Astrocyte (in vitro differentiated cells and primary cell): ENCODE measurements at regions not wholly inside any gene's neighbourhood (a gene's known extent, or its start where the extent isn't known, plus 50 kb on each side); places are given as distances from the start of the nearest gene placed in this dataset.
A peak's percentile ranks its signal among the peaks of the same experiment; 100 is the strongest.

Source experiments
- DNase-seq: peaks from one replicate; pipeline ENCODE4 v3.0.0-alpha.2; 2010; ENCODE audit warnings: low read depth
- FAIRE-seq: peaks from 2 replicates; lab custom pipeline; 2011; peaks lifted over from hg19 to GRCh38; lab: Jason Lieb, UNC
- H2AFZ ChIP-seq: 2 replicates; pipeline ENCODE4 v1.6.0; 2012; ENCODE audit warnings: low read depth, low read length, inconsistent platforms
- H3K27ac ChIP-seq: 2 replicates; pipeline ENCODE4 v1.5.1; 2011; ENCODE audit warnings: low read depth, low read length, inconsistent platforms
- H3K27me3 ChIP-seq: 2 replicates; pipeline ENCODE4 v1.6.0; 2011; ENCODE audit warnings: low read length, inconsistent platforms; ENCODE audit not compliant: insufficient read depth
- H3K36me3 ChIP-seq: 2 replicates; pipeline ENCODE4 v1.5.1; 2011; ENCODE audit warnings: low read length, inconsistent platforms; ENCODE audit not compliant: insufficient read depth
- H3K4me1 ChIP-seq: 2 replicates; pipeline ENCODE4 v1.5.1; 2011; ENCODE audit warnings: low read length, inconsistent platforms; ENCODE audit not compliant: insufficient read depth
- H3K4me2 ChIP-seq: 2 replicates; pipeline ENCODE4 v1.6.0; 2012; ENCODE audit warnings: low read length, inconsistent platforms
- H3K4me3 ChIP-seq: 2 replicates; pipeline ENCODE4 v1.5.1; 2011; ENCODE audit warnings: low read depth, mild to moderate bottlenecking, low read length, inconsistent platforms; ENCODE audit not compliant: insufficient read depth
- H3K79me2 ChIP-seq: 2 replicates; pipeline ENCODE4 v1.6.0; 2012; ENCODE audit warnings: mild to moderate bottlenecking, low read length, inconsistent platforms; ENCODE audit not compliant: insufficient read depth
- H3K9ac ChIP-seq: 2 replicates; pipeline ENCODE4 v1.6.0; 2012; ENCODE audit warnings: mild to moderate bottlenecking, low read length, inconsistent platforms
- H3K9me3 ChIP-seq: 2 replicates; pipeline ENCODE4 v1.5.1; 2012; ENCODE audit warnings: low read depth, mild to moderate bottlenecking, low read length, inconsistent platforms; ENCODE audit not compliant: insufficient read depth
- H4K20me1 ChIP-seq: 2 replicates; pipeline ENCODE4 v1.6.0; 2012; ENCODE audit warnings: low read length, inconsistent platforms; ENCODE audit not compliant: insufficient read depth
- H3K27ac Mint-ChIP-seq: one replicate; pipeline ENCODE4 v1.8.0; 2021; ENCODE audit warnings: mild to moderate bottlenecking, mixed read lengths; ENCODE audit not compliant: unreplicated experiment
- H3K27me3 Mint-ChIP-seq: one replicate; pipeline ENCODE4 v1.8.0; 2021; ENCODE audit warnings: low read depth, mixed read lengths; ENCODE audit not compliant: unreplicated experiment
- H3K36me3 Mint-ChIP-seq: one replicate; pipeline ENCODE4 v1.8.0; 2021; ENCODE audit warnings: low read depth, mixed read lengths; ENCODE audit not compliant: unreplicated experiment
- H3K4me1 Mint-ChIP-seq: one replicate; pipeline ENCODE4 v1.8.0; 2021; ENCODE audit warnings: low read depth, mixed read lengths; ENCODE audit not compliant: unreplicated experiment
- H3K4me3 Mint-ChIP-seq: one replicate; pipeline ENCODE4 v1.8.0; 2021; ENCODE audit warnings: mild to moderate bottlenecking, moderate library complexity, mixed read lengths; ENCODE audit not compliant: unreplicated experiment
- H3K9me3 Mint-ChIP-seq: one replicate; pipeline ENCODE4 v1.8.0; 2021; ENCODE audit warnings: mild to moderate bottlenecking, mixed read lengths; ENCODE audit not compliant: unreplicated experiment
- CTCF ChIP-seq: IDR thresholded peaks from 2 replicates; pipeline ENCODE4 v1.5.1; 2011; ENCODE audit warnings: low read depth, mild to moderate bottlenecking, inconsistent platforms, low read length, moderate library complexity; ENCODE audit not compliant: insufficient read depth
- EZH2 ChIP-seq: IDR thresholded peaks from 2 replicates; pipeline ENCODE4 v1.6.1; 2012; ENCODE audit warnings: mild to moderate bottlenecking, low read length, inconsistent platforms; ENCODE audit not compliant: insufficient read depth

- H3K4me1 ChIP-seq, result peaks cover 4% of the 10 kb centered on the region
- H3K36me3 Mint-ChIP-seq, result no peaks in the 10 kb centered on the region
- H3K36me3 ChIP-seq, result no peaks in the 10 kb centered on the region
- H3K79me2 ChIP-seq, result no peaks in the 10 kb centered on the region
- peaks cover 22% of the 10 kb centered on the region for H3K27me3 Mint-ChIP-seq
- H3K4me1 Mint-ChIP-seq, result peaks cover 2% of the 10 kb centered on the region
- FAIRE-seq (no peak), DNase-seq (peak; percentile 23)
- no peak overlapping the region for H3K9ac ChIP-seq
- H3K27ac ChIP-seq, result no peak overlapping the region
- no peaks in the 10 kb centered on the region for H3K9me3 ChIP-seq
- no peak overlapping the region for H3K4me3 Mint-ChIP-seq
- H3K4me3 ChIP-seq, result no peak overlapping the region
- no peak overlapping the region for H3K27ac Mint-ChIP-seq
- H3K4me2 ChIP-seq, result no peak overlapping the region
- H4K20me1 ChIP-seq, result no peaks in the 10 kb centered on the region
- peaks cover 4% of the 10 kb centered on the region for H3K27me3 ChIP-seq
- TF ChIP-seq EZH2 (no peak), CTCF (no peak)
- H3K9me3 Mint-ChIP-seq, result peaks cover 8% of the 10 kb centered on the region
- H2AFZ ChIP-seq, result no peak overlapping the region
Measured at GRCh38 chr13:99908140-99908803, 63.3 kb downstream of the ZIC5 start.

GRCh38 chr13:99907627-99908026, 63.9 kb downstream of the ZIC5 start:
- H3K27me3 ChIP-seq, result peaks cover 4% of the 10 kb centered on the region
- H3K9ac ChIP-seq, result no peak overlapping the region
- no peaks in the 10 kb centered on the region for H3K36me3 ChIP-seq
- peaks cover 8% of the 10 kb centered on the region for H3K9me3 Mint-ChIP-seq
- no peak overlapping the region for H3K4me2 ChIP-seq
- no peak overlapping the region for H3K27ac ChIP-seq
- H3K9me3 ChIP-seq, result no peaks in the 10 kb centered on the region
- no peaks in the 10 kb centered on the region for H3K79me2 ChIP-seq
- no peaks in the 10 kb centered on the region for H3K36me3 Mint-ChIP-seq
- peaks cover 2% of the 10 kb centered on the region for H3K4me1 Mint-ChIP-seq
- no peak overlapping the region for H2AFZ ChIP-seq
- H3K4me3 Mint-ChIP-seq, result no peak overlapping the region
- peaks cover 4% of the 10 kb centered on the region for H3K4me1 ChIP-seq
- no peaks in the 10 kb centered on the region for H4K20me1 ChIP-seq
- FAIRE-seq (no peak), DNase-seq (no peak)
- peaks cover 22% of the 10 kb centered on the region for H3K27me3 Mint-ChIP-seq
- no peak overlapping the region for H3K27ac Mint-ChIP-seq
- no peak overlapping the region for H3K4me3 ChIP-seq
- no peak for TF ChIP-seq EZH2
- TF ChIP-seq CTCF, result no peak

GRCh38 chr13:99907038-99907437, 64.5 kb downstream of the ZIC5 start:
- Histone ChIP-seq H3K27ac (no peak overlapping the region), H2AFZ (no peak overlapping the region), H3K4me3 (no peak overlapping the region), H3K27me3 (peaks cover 6% of the 10 kb centered on the region), H3K36me3 (no peaks in the 10 kb centered on the region), H3K9me3 (no peaks in the 10 kb centered on the region), H3K4me1 (peaks cover 4% of the 10 kb centered on the region), H3K4me2 (no peak overlapping the region), H4K20me1 (no peaks in the 10 kb centered on the region), H3K79me2 (no peaks in the 10 kb centered on the region), H3K9ac (no peak overlapping the region)
- no peak overlapping the region for H3K27ac Mint-ChIP-seq
- TF ChIP-seq CTCF, result no peak
- H3K27me3 Mint-ChIP-seq, result peaks cover 22% of the 10 kb centered on the region
- peaks cover 2% of the 10 kb centered on the region for H3K4me1 Mint-ChIP-seq
- no peak overlapping the region for H3K4me3 Mint-ChIP-seq
- FAIRE-seq, result no peak
- peaks cover 8% of the 10 kb centered on the region for H3K9me3 Mint-ChIP-seq
- no peak for DNase-seq
- H3K36me3 Mint-ChIP-seq, result no peaks in the 10 kb centered on the region
